Cardiac muscle cell (in vitro differentiated cells and primary cell): ENCODE measurements at regions not wholly inside any gene's neighbourhood (a gene's known extent, or its start where the extent isn't known, plus 50 kb on each side); places are given as distances from the start of the nearest gene placed in this dataset.

Experiments used
- DNase-seq, 2 donors: peaks; one replicate each; pipeline versions ENCODE4 v3.0.0 to v3.0.0-alpha.2; 2010 to 2017; ENCODE audit warnings: low read depth in 1 of 2, low spot score in 1 of 2
- H3K27ac ChIP-seq: fragments of 200-600 bp; sonication (generic); 2 replicates; pipeline ENCODE4 v1.5.1; 2016
- H3K27me3 ChIP-seq: fragments of 200-600 bp; sonication (generic); 2 replicates; pipeline ENCODE4 v1.6.0; 2016; ENCODE audit warnings: control low read depth
- H3K36me3 ChIP-seq: fragments of 200-600 bp; sonication (generic); 2 replicates; pipeline ENCODE4 v1.5.1; 2016; ENCODE audit warnings: control low read depth
- H3K4me1 ChIP-seq: fragments of 200-600 bp; sonication (generic); 2 replicates; pipeline ENCODE4 v1.8.1; 2017; ENCODE audit warnings: low read depth, mild to moderate bottlenecking, mixed run types
- H3K4me3 ChIP-seq: fragments of 200-600 bp; sonication (generic); 2 replicates; pipeline ENCODE4 v1.5.1; 2016; ENCODE audit warnings: mild to moderate bottlenecking
- H3K9me3 ChIP-seq: fragments of 200-600 bp; sonication (generic); 2 replicates; pipeline ENCODE4 v1.5.1; 2017; ENCODE audit warnings: low read depth, mild to moderate bottlenecking, control low read depth
- TF ChIP-seq, protein P1 (sequence below): IDR thresholded peaks from 2 replicates; pipeline ENCODE4 v1.5.1; 2012; ENCODE audit warnings: low read depth, mild to moderate bottlenecking, low read length

DNA sequence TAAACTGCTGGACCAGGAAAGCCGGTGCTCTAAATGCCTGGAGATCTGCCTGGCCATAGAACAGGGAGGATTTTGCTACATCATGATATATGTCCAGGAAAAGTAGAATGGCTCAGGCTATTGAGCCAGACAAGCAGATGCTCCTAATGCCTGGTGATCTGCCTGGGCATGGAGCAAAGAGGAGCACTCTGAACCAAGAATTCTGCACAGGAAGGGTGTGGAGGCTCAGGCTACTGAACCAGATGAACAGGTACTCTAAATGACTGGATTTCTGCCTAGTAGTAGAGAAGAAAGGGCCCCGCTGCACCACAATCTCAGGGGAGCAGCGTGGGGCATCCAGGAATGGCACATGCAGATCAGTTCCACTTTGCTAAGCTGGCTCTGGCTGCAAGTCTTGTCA is 607.9 kb downstream of the ANKRD50 start:
- no peak for DNase-seq
- Histone ChIP-seq H3K4me3 (no peak overlapping the region), H3K27ac (no peak overlapping the region), H3K9me3 (no peaks in the 10 kb centered on the region), H3K4me1 (no peaks in the 10 kb centered on the region), H3K27me3 (no peaks in the 10 kb centered on the region), H3K36me3 (no peaks in the 10 kb centered on the region)
- TF ChIP-seq, protein P1, sequence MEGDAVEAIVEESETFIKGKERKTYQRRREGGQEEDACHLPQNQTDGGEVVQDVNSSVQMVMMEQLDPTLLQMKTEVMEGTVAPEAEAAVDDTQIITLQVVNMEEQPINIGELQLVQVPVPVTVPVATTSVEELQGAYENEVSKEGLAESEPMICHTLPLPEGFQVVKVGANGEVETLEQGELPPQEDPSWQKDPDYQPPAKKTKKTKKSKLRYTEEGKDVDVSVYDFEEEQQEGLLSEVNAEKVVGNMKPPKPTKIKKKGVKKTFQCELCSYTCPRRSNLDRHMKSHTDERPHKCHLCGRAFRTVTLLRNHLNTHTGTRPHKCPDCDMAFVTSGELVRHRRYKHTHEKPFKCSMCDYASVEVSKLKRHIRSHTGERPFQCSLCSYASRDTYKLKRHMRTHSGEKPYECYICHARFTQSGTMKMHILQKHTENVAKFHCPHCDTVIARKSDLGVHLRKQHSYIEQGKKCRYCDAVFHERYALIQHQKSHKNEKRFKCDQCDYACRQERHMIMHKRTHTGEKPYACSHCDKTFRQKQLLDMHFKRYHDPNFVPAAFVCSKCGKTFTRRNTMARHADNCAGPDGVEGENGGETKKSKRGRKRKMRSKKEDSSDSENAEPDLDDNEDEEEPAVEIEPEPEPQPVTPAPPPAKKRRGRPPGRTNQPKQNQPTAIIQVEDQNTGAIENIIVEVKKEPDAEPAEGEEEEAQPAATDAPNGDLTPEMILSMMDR = no peak

GRCh38 chr4:124105212-124105611 is 607.3 kb downstream of the ANKRD50 start:
- Histone ChIP-seq H3K36me3 (no peaks in the 10 kb centered on the region), H3K4me3 (no peak overlapping the region), H3K9me3 (no peaks in the 10 kb centered on the region), H3K4me1 (no peaks in the 10 kb centered on the region), H3K27me3 (no peaks in the 10 kb centered on the region), H3K27ac (no peak overlapping the region)
- TF ChIP-seq, protein P1 = no peak
- DNase-seq = peak in 1 of 2 donors; percentile 27

DNA sequence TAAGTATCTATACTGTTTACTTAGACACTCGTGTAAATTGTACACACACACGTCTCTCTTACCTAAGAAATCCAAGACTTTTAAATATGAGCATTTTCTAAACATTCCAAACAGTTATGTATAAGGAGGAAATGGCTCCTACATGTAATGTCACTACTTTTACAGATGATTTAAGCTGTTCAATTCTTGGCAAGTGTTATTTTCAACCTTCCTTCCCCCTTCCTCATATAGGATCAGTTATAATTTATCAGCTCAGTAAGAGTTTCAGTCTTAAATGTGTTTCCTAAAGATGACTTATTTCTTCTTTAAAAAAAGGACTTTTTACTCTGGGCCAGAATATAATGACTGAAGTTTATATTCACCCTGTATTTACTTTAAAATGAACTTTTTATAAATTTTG is 601.1 kb downstream of the ANKRD50 start:
- Histone ChIP-seq H3K9me3 (no peaks in the 10 kb centered on the region), H3K4me1 (peaks cover 6% of the 10 kb centered on the region), H3K4me3 (no peak overlapping the region), H3K36me3 (no peaks in the 10 kb centered on the region), H3K27me3 (no peaks in the 10 kb centered on the region), H3K27ac (no peak overlapping the region)
- TF ChIP-seq, protein P1 = no peak
- peak in 1 of 2 donors; percentile 38 for DNase-seq

- TF ChIP-seq, protein P1 = peak; percentile 63
Measured at GRCh38 chr4:124111922-124112321, 600.6 kb downstream of the ANKRD50 start.

GRCh38 chr4:124118061-124118460 is 594.5 kb downstream of the ANKRD50 start:
- no peaks in the 10 kb centered on the region for H3K36me3 ChIP-seq
- H3K4me3 ChIP-seq = no peak overlapping the region
- no peak for DNase-seq
- no peak overlapping the region for H3K27ac ChIP-seq
- TF ChIP-seq, protein P1 = no peak
- no peaks in the 10 kb centered on the region for H3K9me3 ChIP-seq
- H3K4me1 ChIP-seq = no peaks in the 10 kb centered on the region
- no peaks in the 10 kb centered on the region for H3K27me3 ChIP-seq

More at GRCh38 chr4:124111922-124112321, 600.6 kb downstream of the ANKRD50 start:
- DNase-seq = peak; percentile 79 to 94
- Histone ChIP-seq H3K27me3 (no peaks in the 10 kb centered on the region), H3K36me3 (no peaks in the 10 kb centered on the region), H3K4me3 (no peak overlapping the region), H3K4me1 (peaks cover 6% of the 10 kb centered on the region), H3K9me3 (no peaks in the 10 kb centered on the region), H3K27ac (no peak overlapping the region)
